ENCODE measurements at regions not wholly inside any gene's neighbourhood (a gene's known extent, or its start where the extent isn't known, plus 50 kb on each side); places are given as distances from the start of the nearest gene placed in this dataset.

DNA sequence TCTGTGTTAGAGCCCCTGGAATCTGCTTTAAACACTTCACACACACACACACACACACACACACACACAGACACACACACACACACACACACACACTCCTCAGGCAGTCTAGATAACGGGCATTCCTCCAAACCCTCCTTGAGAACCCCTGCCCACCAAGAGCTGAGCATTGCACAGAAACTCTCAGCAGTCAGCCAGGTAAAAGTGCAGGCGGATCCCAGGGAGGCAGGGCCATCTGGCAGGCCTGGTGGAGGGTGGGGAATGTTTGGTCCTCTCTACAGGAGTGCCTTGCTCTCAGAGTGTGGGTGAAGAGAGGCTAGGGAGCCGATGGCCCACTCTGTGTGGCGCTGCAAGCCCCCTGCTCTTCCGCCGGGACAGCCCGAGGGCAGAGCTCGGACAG lies 190.2 kb downstream of the BUD13 start:
- peaks cover 0 to 3% (median 0%) of the 10 kb centered on the region in 4 donors for H3K4me1 ChIP-seq (ENCODE audit: control insufficient read depth in 4 of 4, insufficient read depth in 4 of 4, low read length in 3 of 4)
- DNase-seq (ENCODE audit: low spot score), result no peak
- peaks cover 0 to 20% (median 7%) of the 10 kb centered on the region in 4 donors for H3K27me3 ChIP-seq (ENCODE audit: control insufficient read depth in 4 of 4, insufficient read depth in 4 of 4, low read length in 3 of 4)
- H3K36me3 ChIP-seq (ENCODE audit: control insufficient read depth in 4 of 4, insufficient read depth in 3 of 4, low read depth in 1 of 4, low read length in 3 of 4), result peaks cover 0 to 3% (median 0%) of the 10 kb centered on the region in 4 donors
- no peaks in the 10 kb centered on the region for H3K9me3 ChIP-seq (ENCODE audit: control insufficient read depth in 4 of 4, low read length in 3 of 4)
- H3K9ac ChIP-seq (ENCODE audit: low read depth in 1 of 2, low read length in 2 of 2), result no peak overlapping the region
- TF ChIP-seq SP1 (IDR thresholded peaks at IDR 0.05), result no peak
- no peak for TF ChIP-seq HNF4G (IDR thresholded peaks at IDR 0.05)
- TF ChIP-seq FOXA2 (IDR thresholded peaks at IDR 0.05), result no peak
- no peak for TF ChIP-seq NR2F2 (IDR thresholded peaks at IDR 0.05)
- TF ChIP-seq GABPA (IDR thresholded peaks at IDR 0.05 in 1 of 2, conservative IDR thresholded peaks at IDR 0.05 in 1 of 2), result no peak
- TF ChIP-seq, protein P1, sequence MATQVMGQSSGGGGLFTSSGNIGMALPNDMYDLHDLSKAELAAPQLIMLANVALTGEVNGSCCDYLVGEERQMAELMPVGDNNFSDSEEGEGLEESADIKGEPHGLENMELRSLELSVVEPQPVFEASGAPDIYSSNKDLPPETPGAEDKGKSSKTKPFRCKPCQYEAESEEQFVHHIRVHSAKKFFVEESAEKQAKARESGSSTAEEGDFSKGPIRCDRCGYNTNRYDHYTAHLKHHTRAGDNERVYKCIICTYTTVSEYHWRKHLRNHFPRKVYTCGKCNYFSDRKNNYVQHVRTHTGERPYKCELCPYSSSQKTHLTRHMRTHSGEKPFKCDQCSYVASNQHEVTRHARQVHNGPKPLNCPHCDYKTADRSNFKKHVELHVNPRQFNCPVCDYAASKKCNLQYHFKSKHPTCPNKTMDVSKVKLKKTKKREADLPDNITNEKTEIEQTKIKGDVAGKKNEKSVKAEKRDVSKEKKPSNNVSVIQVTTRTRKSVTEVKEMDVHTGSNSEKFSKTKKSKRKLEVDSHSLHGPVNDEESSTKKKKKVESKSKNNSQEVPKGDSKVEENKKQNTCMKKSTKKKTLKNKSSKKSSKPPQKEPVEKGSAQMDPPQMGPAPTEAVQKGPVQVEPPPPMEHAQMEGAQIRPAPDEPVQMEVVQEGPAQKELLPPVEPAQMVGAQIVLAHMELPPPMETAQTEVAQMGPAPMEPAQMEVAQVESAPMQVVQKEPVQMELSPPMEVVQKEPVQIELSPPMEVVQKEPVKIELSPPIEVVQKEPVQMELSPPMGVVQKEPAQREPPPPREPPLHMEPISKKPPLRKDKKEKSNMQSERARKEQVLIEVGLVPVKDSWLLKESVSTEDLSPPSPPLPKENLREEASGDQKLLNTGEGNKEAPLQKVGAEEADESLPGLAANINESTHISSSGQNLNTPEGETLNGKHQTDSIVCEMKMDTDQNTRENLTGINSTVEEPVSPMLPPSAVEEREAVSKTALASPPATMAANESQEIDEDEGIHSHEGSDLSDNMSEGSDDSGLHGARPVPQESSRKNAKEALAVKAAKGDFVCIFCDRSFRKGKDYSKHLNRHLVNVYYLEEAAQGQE (IDR thresholded peaks at IDR 0.05), result no peak
- TF ChIP-seq HNF4A (conservative IDR thresholded peaks at IDR 0.05), result no peak
- TF ChIP-seq RAD21 (IDR thresholded peaks at IDR 0.05), result no peak
- TF ChIP-seq MAX (IDR thresholded peaks at IDR 0.05), result no peak
- TF ChIP-seq, protein P2, sequence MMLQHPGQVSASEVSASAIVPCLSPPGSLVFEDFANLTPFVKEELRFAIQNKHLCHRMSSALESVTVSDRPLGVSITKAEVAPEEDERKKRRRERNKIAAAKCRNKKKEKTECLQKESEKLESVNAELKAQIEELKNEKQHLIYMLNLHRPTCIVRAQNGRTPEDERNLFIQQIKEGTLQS (IDR thresholded peaks at IDR 0.05), result no peak
- TF ChIP-seq EGR1 (IDR thresholded peaks at IDR 0.05; ENCODE audit: low read depth in 2 of 2), result no peak
- no peak for TF ChIP-seq JUND (IDR thresholded peaks at IDR 0.05)
- no peak for TF ChIP-seq CTCF (IDR thresholded peaks at IDR 0.05; ENCODE audit: low read depth, low read length, missing input control)
- no peak for TF ChIP-seq YY1 (IDR thresholded peaks at IDR 0.05)
- TF ChIP-seq, protein P3, sequence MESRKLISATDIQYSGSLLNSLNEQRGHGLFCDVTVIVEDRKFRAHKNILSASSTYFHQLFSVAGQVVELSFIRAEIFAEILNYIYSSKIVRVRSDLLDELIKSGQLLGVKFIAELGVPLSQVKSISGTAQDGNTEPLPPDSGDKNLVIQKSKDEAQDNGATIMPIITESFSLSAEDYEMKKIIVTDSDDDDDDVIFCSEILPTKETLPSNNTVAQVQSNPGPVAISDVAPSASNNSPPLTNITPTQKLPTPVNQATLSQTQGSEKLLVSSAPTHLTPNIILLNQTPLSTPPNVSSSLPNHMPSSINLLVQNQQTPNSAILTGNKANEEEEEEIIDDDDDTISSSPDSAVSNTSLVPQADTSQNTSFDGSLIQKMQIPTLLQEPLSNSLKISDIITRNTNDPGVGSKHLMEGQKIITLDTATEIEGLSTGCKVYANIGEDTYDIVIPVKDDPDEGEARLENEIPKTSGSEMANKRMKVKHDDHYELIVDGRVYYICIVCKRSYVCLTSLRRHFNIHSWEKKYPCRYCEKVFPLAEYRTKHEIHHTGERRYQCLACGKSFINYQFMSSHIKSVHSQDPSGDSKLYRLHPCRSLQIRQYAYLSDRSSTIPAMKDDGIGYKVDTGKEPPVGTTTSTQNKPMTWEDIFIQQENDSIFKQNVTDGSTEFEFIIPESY (IDR thresholded peaks at IDR 0.05), result no peak
- TF ChIP-seq TAF1 (conservative IDR thresholded peaks at IDR 0.05), result no peak
- TF ChIP-seq FOXA1 (IDR thresholded peaks at IDR 0.05), result no peak
- H3K27ac ChIP-seq (ENCODE audit: low read depth in 1 of 2, low read length in 2 of 2), result no peak overlapping the region
- 75% methylated on average over 8 of the region's 8 CpGs for WGBS
- no peak overlapping the region for H3K4me3 ChIP-seq (ENCODE audit: low read depth in 1 of 3, low read length in 3 of 3)

DNA sequence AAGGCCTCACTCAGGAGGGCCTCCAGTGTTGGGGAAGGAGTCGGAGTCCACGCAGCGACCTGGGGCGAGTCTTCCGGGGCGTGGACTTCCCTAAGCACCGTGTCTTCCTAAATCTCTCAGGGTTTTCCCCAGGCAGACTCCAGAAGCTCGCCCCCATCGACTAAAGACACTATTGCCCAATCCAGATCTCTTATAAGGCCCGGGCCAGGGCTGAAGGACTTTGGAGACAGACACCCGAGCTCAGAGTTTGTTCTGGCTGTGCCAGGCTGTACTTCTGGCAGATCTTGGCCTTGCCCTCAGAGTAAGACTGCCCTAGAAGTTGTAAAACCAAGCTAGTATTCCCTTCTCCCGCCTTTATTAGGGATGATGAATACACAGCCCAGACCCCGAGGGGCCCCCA lies 191.4 kb downstream of the BUD13 start:
- no peak overlapping the region for H3K9ac ChIP-seq (ENCODE audit: low read depth in 1 of 2, low read length in 2 of 2)
- no peaks in the 10 kb centered on the region for H3K36me3 ChIP-seq (ENCODE audit: control insufficient read depth in 4 of 4, insufficient read depth in 3 of 4, low read depth in 1 of 4, low read length in 3 of 4)
- peaks cover 0 to 20% (median 7%) of the 10 kb centered on the region in 4 donors for H3K27me3 ChIP-seq (ENCODE audit: control insufficient read depth in 4 of 4, insufficient read depth in 4 of 4, low read length in 3 of 4)
- no peak for DNase-seq (ENCODE audit: low spot score)
- 27% methylated on average over 13 of the region's 13 CpGs for WGBS
- TF ChIP-seq FOXA2 (IDR thresholded peaks at IDR 0.05) (no peak), HNF4A (conservative IDR thresholded peaks at IDR 0.05) (no peak), GABPA (IDR thresholded peaks at IDR 0.05 in 1 of 2, conservative IDR thresholded peaks at IDR 0.05 in 1 of 2) (no peak), NR2F2 (IDR thresholded peaks at IDR 0.05) (no peak), JUND (IDR thresholded peaks at IDR 0.05) (no peak), RAD21 (IDR thresholded peaks at IDR 0.05) (no peak)
- TF ChIP-seq, protein P3 (IDR thresholded peaks at IDR 0.05), result no peak
- no peaks in the 10 kb centered on the region for H3K9me3 ChIP-seq (ENCODE audit: control insufficient read depth in 4 of 4, low read length in 3 of 4)
- no peak overlapping the region for H3K4me3 ChIP-seq (ENCODE audit: low read depth in 1 of 3, low read length in 3 of 3)
- H3K27ac ChIP-seq (ENCODE audit: low read depth in 1 of 2, low read length in 2 of 2), result no peak overlapping the region
- H3K4me1 ChIP-seq (ENCODE audit: control insufficient read depth in 4 of 4, insufficient read depth in 4 of 4, low read length in 3 of 4), result peaks cover 0 to 3% (median 0%) of the 10 kb centered on the region in 4 donors
